GM21381 (cell line): ENCODE measurements at regions not wholly inside any gene's neighbourhood (a gene's known extent, or its start where the extent isn't known, plus 50 kb on each side); places are given as distances from the start of the nearest gene placed in this dataset.

Source experiments
- ATAC-seq: cut with Tn5 transposase; IDR thresholded peaks from one replicate; pipeline ENCODE4 v1.9.1; 2021; ENCODE audit warnings: mild to moderate bottlenecking, moderate library complexity; ENCODE audit not compliant: unreplicated experiment

DNA sequence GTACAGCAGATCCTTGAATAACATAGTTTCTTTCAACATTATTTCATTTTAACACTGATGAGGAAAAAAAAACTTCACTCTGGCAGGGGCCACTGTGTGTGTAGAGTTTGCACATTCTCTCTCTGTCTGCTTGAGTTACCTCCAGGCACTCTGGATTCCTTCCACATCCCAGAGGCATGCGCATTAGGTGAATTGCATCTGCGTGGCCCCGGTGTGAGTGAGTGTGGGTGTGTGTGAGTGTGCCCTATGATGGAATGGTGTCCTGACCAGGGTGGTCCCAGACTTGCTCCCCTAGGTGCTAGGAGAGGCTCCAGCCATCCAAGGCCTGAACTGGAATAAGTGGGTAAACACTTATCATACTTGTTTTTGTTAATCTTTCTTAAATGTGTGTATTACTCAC is 90.6 kb upstream of the LRIG3 start:
- ATAC-seq: no peak

- no peak for ATAC-seq
These were observed 89.8 kb upstream of the LRIG3 start for GRCh38 chr12:59010118-59010517.

GRCh38 chr12:59007620-59008019 is 87.3 kb upstream of the LRIG3 start:
- ATAC-seq: no peak

DNA sequence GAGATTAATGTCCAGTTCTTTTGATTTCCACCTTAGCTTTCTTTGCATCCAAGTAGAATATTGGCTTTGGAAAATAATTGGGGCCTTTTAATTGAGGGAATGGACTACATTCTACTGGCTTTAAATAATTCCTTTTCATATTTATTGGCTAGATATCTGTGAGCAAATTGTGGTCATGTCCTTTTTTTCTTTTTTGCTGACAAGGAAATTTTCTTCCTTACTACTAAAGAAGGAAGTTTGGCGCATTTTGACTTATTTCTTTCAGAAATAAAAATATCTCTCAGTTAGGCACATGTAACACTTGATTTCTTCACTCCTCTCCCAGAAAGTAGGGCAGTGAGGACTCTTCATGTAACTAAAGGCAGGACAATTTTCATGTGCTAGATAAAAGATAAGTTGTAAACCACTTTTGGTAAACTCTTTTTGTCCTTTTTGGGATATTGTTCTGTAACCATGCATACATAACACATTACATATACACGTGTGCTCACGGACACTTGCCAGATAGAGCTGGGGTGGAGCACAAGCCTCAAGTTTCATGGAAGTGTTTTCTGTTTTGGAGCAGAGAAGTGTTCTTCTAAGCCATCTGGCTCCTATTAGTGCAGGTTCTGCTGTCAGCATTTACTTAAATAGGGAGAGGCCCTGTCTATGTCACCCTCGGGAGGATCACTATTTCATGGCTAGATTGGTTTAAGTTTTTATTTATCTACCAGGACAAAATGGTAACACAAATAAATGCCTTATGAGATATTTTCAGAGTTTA is 85.1 kb upstream of the LRIG3 start:
- no peak for ATAC-seq

DNA sequence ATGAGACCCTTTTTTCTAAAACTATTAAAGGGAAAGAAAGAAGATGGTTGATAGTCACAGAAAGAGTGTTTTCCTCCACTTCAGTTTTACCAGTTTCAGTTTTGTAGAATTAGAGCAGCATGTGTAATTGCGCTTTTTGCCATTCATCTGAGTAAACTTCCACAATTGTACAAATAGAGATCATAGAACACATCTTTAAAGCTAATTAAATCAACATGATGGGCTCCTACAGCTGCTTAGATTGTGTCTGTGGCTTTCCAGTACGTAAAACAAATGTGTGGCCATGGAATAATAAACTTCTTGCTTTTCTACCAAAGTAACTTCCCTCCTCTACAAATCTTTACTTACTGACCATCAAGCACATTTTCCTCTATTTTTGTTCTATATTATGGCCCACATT is 84.2 kb upstream of the LRIG3 start:
- no peak for ATAC-seq

GRCh38 chr12:58995666-58996363 is 75.5 kb upstream of the LRIG3 start:
- ATAC-seq: no peak

- ATAC-seq: no peak
These were observed 68.5 kb upstream of the LRIG3 start for GRCh38 chr12:58988643-58989344.

DNA sequence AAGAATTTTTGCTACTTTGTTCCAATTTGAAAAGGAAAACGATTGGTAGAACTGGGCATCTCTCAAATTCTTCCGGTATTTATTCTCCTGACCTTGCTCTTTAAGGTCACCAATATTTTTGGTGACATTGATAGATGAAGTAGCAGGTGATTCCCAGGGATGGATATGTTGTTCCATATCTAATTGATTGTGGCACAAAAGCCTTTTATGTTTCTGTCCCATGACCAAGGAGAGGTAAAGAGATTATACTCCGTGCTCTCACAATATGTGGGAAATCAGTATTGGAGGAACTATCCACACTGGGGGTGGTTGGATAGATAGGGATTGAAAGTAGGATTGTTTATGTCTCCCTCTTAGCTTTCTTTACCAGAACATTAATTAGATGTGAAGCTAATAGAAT is 61.7 kb upstream of the LRIG3 start:
- no peak for ATAC-seq

DNA sequence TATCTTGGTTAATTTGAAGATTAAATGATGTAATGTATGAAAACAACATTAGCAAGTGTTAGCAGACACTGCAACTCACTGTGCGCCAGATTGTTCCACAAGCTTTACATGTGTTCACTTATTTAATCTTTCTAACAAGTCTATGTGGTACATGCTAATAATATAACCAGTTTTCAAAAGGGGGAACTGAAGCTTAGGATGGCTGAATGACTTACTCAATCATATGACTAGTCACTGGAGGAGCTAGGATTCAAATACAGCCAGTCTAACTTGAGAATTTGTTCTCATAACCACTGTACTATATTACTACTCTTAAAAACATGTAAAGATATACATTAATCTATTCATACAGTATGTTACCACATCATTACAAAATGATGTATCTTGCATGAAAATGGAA is 60.5 kb upstream of the LRIG3 start:
- ATAC-seq: no peak

GRCh38 chr12:58978717-58979116 is 58.4 kb upstream of the LRIG3 start:
- no peak for ATAC-seq

DNA sequence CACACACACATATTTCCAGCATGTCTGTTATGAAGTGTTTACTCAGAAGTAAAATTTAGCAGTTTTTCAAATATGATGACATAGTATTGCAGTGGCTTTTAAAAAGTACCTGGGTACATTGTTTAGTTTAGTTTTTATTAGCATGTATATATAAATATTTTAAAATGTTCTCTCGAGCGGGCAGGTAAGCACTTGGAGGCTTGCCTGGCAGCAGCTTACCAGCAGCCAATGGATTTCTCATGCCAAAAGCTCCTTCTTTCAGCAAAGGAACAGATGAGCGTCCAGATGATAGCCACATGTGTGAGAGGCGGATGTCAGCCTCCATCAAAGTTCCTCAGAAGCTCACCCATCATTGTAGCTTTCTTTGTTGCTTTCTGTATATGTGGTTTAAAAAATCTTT is 57.2 kb upstream of the LRIG3 start:
- no peak for ATAC-seq

- ATAC-seq: no peak
These were observed 55.8 kb upstream of the LRIG3 start for GRCh38 chr12:58976146-58976545.
